ENCODE measurements at regions not wholly inside any gene's neighbourhood (a gene's known extent, or its start where the extent isn't known, plus 50 kb on each side); places are given as distances from the start of the nearest gene placed in this dataset.

DNA sequence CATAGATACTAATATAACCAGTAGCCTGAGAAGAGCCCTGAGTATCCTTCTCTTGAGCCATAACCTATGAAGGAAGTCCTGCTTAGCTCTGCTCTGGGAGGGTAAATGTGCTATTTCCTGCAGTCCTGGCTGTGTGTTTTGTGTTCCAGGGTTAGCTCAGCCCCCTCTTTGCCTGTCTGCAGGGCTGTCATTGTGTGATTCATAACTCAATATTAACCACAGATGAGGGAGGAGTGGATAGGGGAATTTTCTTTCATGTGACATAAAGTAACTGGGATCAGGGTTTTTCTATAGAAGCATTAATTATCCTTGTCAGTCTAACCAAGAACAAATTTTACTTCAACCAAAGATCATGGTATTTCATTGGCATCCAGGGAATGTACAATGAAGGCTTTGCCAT, 183.3 kb upstream of the ZBTB20 start:
- Histone ChIP-seq H3K27ac (ENCODE audit: low read depth, low read length) (no peak overlapping the region), H3K14ac (ENCODE audit: low read length) (no peak overlapping the region), H3K4me2 (ENCODE audit: low read length) (no peak overlapping the region), H2BK5ac (ENCODE audit: low read depth, low read length, poor library complexity) (no peak overlapping the region), H3K36me3 (ENCODE audit: control insufficient read depth in 1 of 2, insufficient read depth in 2 of 2, low read length in 2 of 2) (no peaks in the 10 kb centered on the region), H3K18ac (ENCODE audit: low read length) (no peak overlapping the region), H4K91ac (ENCODE audit: low read depth, low read length) (no peak overlapping the region), H2BK12ac (ENCODE audit: low read length) (no peak overlapping the region), H3K4ac (ENCODE audit: low read depth, low read length) (no peak overlapping the region), H3K79me1 (ENCODE audit: low read length) (no peaks in the 10 kb centered on the region), H3K9ac (ENCODE audit: low read length) (no peak overlapping the region), H3K23ac (ENCODE audit: low read length) (no peak overlapping the region), H2BK120ac (ENCODE audit: insufficient read depth, low read length, poor library complexity) (no peak overlapping the region), H3K4me1 (ENCODE audit: control insufficient read depth in 1 of 2, insufficient read depth in 2 of 2, low read length in 2 of 2) (no peaks in the 10 kb centered on the region), H2AK5ac (ENCODE audit: low read length) (no peak overlapping the region), H2AFZ (ENCODE audit: insufficient read depth, low read length, poor library complexity) (no peak overlapping the region), H3K27me3 (ENCODE audit: insufficient read depth, low read length) (no peaks in the 10 kb centered on the region), H4K8ac (ENCODE audit: low read depth, low read length) (no peak overlapping the region), H3K79me2 (ENCODE audit: control insufficient read depth, insufficient read depth, low read length, poor library complexity) (no peaks in the 10 kb centered on the region), H4K12ac (ENCODE audit: low read depth, low read length) (no peak overlapping the region), H3K9me3 (ENCODE audit: insufficient read depth, low read depth, low read length) (no peaks in the 10 kb centered on the region), H3K4me3 (ENCODE audit: low read depth, low read length) (no peak overlapping the region)
- DNase-seq = no peak

DNA sequence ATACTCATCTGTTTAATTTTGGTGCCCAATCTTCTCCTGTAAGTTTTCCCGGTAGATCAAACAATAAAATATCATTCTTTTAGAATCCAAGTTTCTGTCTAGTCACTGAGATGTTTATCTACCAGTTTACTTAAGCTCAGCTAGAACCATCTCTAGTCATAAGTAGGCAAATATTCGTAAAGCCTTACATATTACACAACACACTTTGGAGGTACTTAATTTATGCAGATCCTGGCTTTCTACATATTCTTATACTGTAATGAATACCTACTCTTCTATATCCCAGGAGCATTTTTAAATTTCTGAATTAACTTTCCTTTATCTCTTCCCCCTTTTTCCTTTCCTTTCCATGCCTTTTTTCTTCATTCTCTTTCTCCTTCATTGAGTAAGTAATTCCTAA, 185.9 kb upstream of the ZBTB20 start:
- Histone ChIP-seq H4K91ac (ENCODE audit: low read depth, low read length) (no peak overlapping the region), H3K4me2 (ENCODE audit: low read length) (no peak overlapping the region), H4K8ac (ENCODE audit: low read depth, low read length) (no peak overlapping the region), H2AK5ac (ENCODE audit: low read length) (no peak overlapping the region), H4K12ac (ENCODE audit: low read depth, low read length) (no peak overlapping the region), H2BK5ac (ENCODE audit: low read depth, low read length, poor library complexity) (no peak overlapping the region), H2AFZ (ENCODE audit: insufficient read depth, low read length, poor library complexity) (no peak overlapping the region), H2BK120ac (ENCODE audit: insufficient read depth, low read length, poor library complexity) (no peak overlapping the region), H2BK12ac (ENCODE audit: low read length) (no peak overlapping the region), H3K9ac (ENCODE audit: low read length) (no peak overlapping the region), H3K79me1 (ENCODE audit: low read length) (no peaks in the 10 kb centered on the region), H3K14ac (ENCODE audit: low read length) (no peak overlapping the region), H3K27ac (ENCODE audit: low read depth, low read length) (no peak overlapping the region), H3K4ac (ENCODE audit: low read depth, low read length) (no peak overlapping the region), H3K36me3 (ENCODE audit: control insufficient read depth in 1 of 2, insufficient read depth in 2 of 2, low read length in 2 of 2) (no peaks in the 10 kb centered on the region), H3K23ac (ENCODE audit: low read length) (no peak overlapping the region), H3K18ac (ENCODE audit: low read length) (no peak overlapping the region), H3K4me1 (ENCODE audit: control insufficient read depth in 1 of 2, insufficient read depth in 2 of 2, low read length in 2 of 2) (no peaks in the 10 kb centered on the region), H3K4me3 (ENCODE audit: low read depth, low read length) (no peak overlapping the region), H3K9me3 (ENCODE audit: insufficient read depth, low read depth, low read length) (no peaks in the 10 kb centered on the region), H3K27me3 (ENCODE audit: insufficient read depth, low read length) (no peaks in the 10 kb centered on the region), H3K79me2 (ENCODE audit: control insufficient read depth, insufficient read depth, low read length, poor library complexity) (no peaks in the 10 kb centered on the region)
- DNase-seq = no peak
- no CpG with 5 or more reads among the region's 2 CpGs for WGBS (ENCODE audit: extremely low coverage, insufficient coverage, insufficient read length)

DNA sequence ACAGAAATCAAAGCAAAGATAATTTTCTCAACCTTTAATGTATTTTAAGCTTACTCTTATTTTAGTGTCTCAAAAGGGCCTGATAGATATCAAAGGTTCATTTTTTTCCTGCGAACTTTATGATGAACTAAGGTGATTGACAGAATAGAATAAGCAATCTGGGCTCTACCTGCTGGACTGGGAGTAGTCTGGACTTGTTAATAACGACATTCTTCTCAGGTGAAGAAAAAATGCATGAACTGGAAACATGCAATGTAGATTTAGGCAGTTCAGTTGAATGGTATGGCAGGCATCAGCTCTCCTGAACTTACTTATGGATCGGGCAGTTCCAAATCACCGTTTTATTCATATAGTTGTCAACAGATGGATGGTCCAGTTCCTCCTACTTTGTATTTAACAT, 189.7 kb upstream of the ZBTB20 start:
- no CpG with 5 or more reads among the region's 4 CpGs for WGBS (ENCODE audit: extremely low coverage, insufficient coverage, insufficient read length)
- Histone ChIP-seq H2BK120ac (ENCODE audit: insufficient read depth, low read length, poor library complexity) (no peak overlapping the region), H3K79me1 (ENCODE audit: low read length) (no peaks in the 10 kb centered on the region), H2BK5ac (ENCODE audit: low read depth, low read length, poor library complexity) (no peak overlapping the region), H3K23ac (ENCODE audit: low read length) (no peak overlapping the region), H3K4ac (ENCODE audit: low read depth, low read length) (no peak overlapping the region), H2AK5ac (ENCODE audit: low read length) (no peak overlapping the region), H4K12ac (ENCODE audit: low read depth, low read length) (no peak overlapping the region), H3K9ac (ENCODE audit: low read length) (no peak overlapping the region), H2BK12ac (ENCODE audit: low read length) (no peak overlapping the region), H3K14ac (ENCODE audit: low read length) (no peak overlapping the region), H3K4me1 (ENCODE audit: control insufficient read depth in 1 of 2, insufficient read depth in 2 of 2, low read length in 2 of 2) (peaks cover 0 to 2% of the 10 kb centered on the region in 2 experiments), H3K27me3 (ENCODE audit: insufficient read depth, low read length) (no peaks in the 10 kb centered on the region), H2AFZ (ENCODE audit: insufficient read depth, low read length, poor library complexity) (no peak overlapping the region), H4K8ac (ENCODE audit: low read depth, low read length) (no peak overlapping the region), H3K4me2 (ENCODE audit: low read length) (no peak overlapping the region), H3K4me3 (ENCODE audit: low read depth, low read length) (no peak overlapping the region), H3K18ac (ENCODE audit: low read length) (no peak overlapping the region), H3K9me3 (ENCODE audit: insufficient read depth, low read depth, low read length) (no peaks in the 10 kb centered on the region), H3K79me2 (ENCODE audit: control insufficient read depth, insufficient read depth, low read length, poor library complexity) (no peaks in the 10 kb centered on the region), H3K27ac (ENCODE audit: low read depth, low read length) (no peak overlapping the region), H3K36me3 (ENCODE audit: control insufficient read depth in 1 of 2, insufficient read depth in 2 of 2, low read length in 2 of 2) (no peaks in the 10 kb centered on the region), H4K91ac (ENCODE audit: low read depth, low read length) (no peak overlapping the region)
- no peak for DNase-seq

DNA sequence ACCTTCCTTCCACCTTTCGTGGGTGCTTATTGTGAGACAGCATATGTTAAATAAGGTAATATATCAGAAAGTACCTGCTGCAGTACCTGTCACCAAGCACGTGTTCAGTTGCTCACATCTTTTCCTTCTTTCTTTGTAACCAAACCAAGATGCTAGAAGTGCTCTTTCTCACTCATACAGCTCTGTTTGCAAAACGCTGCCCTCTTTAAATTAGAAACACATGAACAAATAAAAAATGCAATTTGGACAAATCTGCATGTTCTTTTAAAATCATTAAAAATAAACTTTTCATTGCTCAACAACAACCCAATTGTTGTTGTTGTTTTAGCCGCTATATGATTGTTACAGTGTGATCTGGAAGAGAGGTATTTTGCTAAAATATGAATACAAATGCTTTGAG, 193.5 kb upstream of the ZBTB20 start:
- H3K4me3 ChIP-seq (ENCODE audit: low read depth, low read length) = no peak overlapping the region
- no peak for DNase-seq
- H3K9ac ChIP-seq (ENCODE audit: low read length) = no peak overlapping the region
- H2AK5ac ChIP-seq (ENCODE audit: low read length) = no peak overlapping the region
- H3K14ac ChIP-seq (ENCODE audit: low read length) = no peak overlapping the region
- no peak overlapping the region for H4K8ac ChIP-seq (ENCODE audit: low read depth, low read length)
- no peak overlapping the region for H2BK120ac ChIP-seq (ENCODE audit: insufficient read depth, low read length, poor library complexity)
- H3K9me3 ChIP-seq (ENCODE audit: insufficient read depth, low read depth, low read length) = no peaks in the 10 kb centered on the region
- no peak overlapping the region for H3K4me2 ChIP-seq (ENCODE audit: low read length)
- no peak overlapping the region for H4K91ac ChIP-seq (ENCODE audit: low read depth, low read length)
- no peak overlapping the region for H3K23ac ChIP-seq (ENCODE audit: low read length)
- H3K79me2 ChIP-seq (ENCODE audit: control insufficient read depth, insufficient read depth, low read length, poor library complexity) = no peaks in the 10 kb centered on the region
- no peaks in the 10 kb centered on the region for H3K36me3 ChIP-seq (ENCODE audit: control insufficient read depth in 1 of 2, insufficient read depth in 2 of 2, low read length in 2 of 2)
- no peak overlapping the region for H3K4ac ChIP-seq (ENCODE audit: low read depth, low read length)
- no peaks in the 10 kb centered on the region for H3K27me3 ChIP-seq (ENCODE audit: insufficient read depth, low read length)
- H3K79me1 ChIP-seq (ENCODE audit: low read length) = no peaks in the 10 kb centered on the region
- H3K4me1 ChIP-seq (ENCODE audit: control insufficient read depth in 1 of 2, insufficient read depth in 2 of 2, low read length in 2 of 2) = peaks cover 0 to 2% of the 10 kb centered on the region in 2 experiments
- no peak overlapping the region for H3K27ac ChIP-seq (ENCODE audit: low read depth, low read length)
- no peak overlapping the region for H2BK5ac ChIP-seq (ENCODE audit: low read depth, low read length, poor library complexity)
- no CpG with 5 or more reads among the region's 4 CpGs for WGBS (ENCODE audit: extremely low coverage, insufficient coverage, insufficient read length)
- H4K12ac ChIP-seq (ENCODE audit: low read depth, low read length) = no peak overlapping the region
- no peak overlapping the region for H2BK12ac ChIP-seq (ENCODE audit: low read length)
- no peak overlapping the region for H2AFZ ChIP-seq (ENCODE audit: insufficient read depth, low read length, poor library complexity)
- no peak overlapping the region for H3K18ac ChIP-seq (ENCODE audit: low read length)
